K562 (cell line): ENCODE measurements at regions not wholly inside any gene's neighbourhood (a gene's known extent, or its start where the extent isn't known, plus 50 kb on each side); places are given as distances from the start of the nearest gene placed in this dataset.

Experiments
- CHD2 ChIP-seq: IDR thresholded peaks from 2 replicates; pipeline ENCODE4 v1.6.1; 2011; ENCODE audit warnings: low read depth, low read length
- TF ChIP-seq, protein P1 (sequence below): fragments of 450-650 bp; IDR thresholded peaks from one replicate; pipeline ENCODE4 v1.6.1; 2018; ENCODE audit warnings: mild to moderate bottlenecking, moderate library complexity; ENCODE audit not compliant: partially characterized antibody
- TF ChIP-seq, protein P2 (sequence below): sonication (generic); formaldehyde crosslinking; IDR thresholded peaks from 2 replicates; pipeline ENCODE4 v1.8.0; 2022; ENCODE audit warnings: missing genetic modification reagents, mild to moderate bottlenecking, moderate library complexity, borderline replicate concordance
- TF ChIP-seq, protein P3 (sequence below): fragments of 450-650 bp; formaldehyde crosslinking; IDR thresholded peaks from 2 replicates; pipeline ENCODE4 v1.4.0; 2020; ENCODE audit warnings: mild to moderate bottlenecking
- TF ChIP-seq, protein P4 (sequence below): fragments of 450-650 bp; IDR thresholded peaks from 2 replicates; pipeline ENCODE4 v1.6.1; 2016; ENCODE audit warnings: mild to moderate bottlenecking

DNA sequence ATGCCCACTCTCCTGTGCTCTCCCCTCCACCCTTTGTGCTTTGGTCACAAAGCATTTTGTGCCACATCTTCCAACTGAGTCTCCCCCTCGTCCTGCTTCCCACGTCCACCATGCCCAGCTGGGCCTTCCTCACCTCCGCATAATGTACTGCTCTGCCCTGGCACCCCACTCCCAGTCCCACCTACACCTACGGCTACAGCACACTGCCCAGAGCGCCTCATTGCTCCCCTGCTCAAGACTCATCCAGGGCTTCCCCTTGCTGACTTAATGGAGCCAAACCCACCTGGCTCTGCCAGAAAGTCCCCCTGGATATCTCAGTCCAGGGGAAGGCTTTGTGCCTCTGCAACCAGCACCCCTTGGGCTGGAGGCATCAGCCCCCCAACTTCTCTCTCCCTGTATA is 299.2 kb upstream of the ZMIZ1 start (continued):
- TF ChIP-seq CHD2 = no peak
- TF ChIP-seq, protein P1, sequence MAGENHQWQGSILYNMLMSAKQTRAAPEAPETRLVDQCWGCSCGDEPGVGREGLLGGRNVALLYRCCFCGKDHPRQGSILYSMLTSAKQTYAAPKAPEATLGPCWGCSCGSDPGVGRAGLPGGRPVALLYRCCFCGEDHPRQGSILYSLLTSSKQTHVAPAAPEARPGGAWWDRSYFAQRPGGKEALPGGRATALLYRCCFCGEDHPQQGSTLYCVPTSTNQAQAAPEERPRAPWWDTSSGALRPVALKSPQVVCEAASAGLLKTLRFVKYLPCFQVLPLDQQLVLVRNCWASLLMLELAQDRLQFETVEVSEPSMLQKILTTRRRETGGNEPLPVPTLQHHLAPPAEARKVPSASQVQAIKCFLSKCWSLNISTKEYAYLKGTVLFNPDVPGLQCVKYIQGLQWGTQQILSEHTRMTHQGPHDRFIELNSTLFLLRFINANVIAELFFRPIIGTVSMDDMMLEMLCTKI = no peak
- TF ChIP-seq, protein P2, sequence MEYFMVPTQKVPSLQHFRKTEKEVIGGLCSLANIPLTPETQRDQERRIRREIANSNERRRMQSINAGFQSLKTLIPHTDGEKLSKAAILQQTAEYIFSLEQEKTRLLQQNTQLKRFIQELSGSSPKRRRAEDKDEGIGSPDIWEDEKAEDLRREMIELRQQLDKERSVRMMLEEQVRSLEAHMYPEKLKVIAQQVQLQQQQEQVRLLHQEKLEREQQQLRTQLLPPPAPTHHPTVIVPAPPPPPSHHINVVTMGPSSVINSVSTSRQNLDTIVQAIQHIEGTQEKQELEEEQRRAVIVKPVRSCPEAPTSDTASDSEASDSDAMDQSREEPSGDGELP (CRISPR knock-in tag) = no peak
- TF ChIP-seq, protein P3, sequence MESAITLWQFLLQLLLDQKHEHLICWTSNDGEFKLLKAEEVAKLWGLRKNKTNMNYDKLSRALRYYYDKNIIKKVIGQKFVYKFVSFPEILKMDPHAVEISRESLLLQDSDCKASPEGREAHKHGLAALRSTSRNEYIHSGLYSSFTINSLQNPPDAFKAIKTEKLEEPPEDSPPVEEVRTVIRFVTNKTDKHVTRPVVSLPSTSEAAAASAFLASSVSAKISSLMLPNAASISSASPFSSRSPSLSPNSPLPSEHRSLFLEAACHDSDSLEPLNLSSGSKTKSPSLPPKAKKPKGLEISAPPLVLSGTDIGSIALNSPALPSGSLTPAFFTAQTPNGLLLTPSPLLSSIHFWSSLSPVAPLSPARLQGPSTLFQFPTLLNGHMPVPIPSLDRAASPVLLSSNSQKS (CRISPR knock-in tag) = no peak
- TF ChIP-seq, protein P4, sequence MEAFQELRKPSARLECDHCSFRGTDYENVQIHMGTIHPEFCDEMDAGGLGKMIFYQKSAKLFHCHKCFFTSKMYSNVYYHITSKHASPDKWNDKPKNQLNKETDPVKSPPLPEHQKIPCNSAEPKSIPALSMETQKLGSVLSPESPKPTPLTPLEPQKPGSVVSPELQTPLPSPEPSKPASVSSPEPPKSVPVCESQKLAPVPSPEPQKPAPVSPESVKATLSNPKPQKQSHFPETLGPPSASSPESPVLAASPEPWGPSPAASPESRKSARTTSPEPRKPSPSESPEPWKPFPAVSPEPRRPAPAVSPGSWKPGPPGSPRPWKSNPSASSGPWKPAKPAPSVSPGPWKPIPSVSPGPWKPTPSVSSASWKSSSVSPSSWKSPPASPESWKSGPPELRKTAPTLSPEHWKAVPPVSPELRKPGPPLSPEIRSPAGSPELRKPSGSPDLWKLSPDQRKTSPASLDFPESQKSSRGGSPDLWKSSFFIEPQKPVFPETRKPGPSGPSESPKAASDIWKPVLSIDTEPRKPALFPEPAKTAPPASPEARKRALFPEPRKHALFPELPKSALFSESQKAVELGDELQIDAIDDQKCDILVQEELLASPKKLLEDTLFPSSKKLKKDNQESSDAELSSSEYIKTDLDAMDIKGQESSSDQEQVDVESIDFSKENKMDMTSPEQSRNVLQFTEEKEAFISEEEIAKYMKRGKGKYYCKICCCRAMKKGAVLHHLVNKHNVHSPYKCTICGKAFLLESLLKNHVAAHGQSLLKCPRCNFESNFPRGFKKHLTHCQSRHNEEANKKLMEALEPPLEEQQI = no peak
